B cell (primary cell): ENCODE measurements at regions not wholly inside any gene's neighbourhood (a gene's known extent, or its start where the extent isn't known, plus 50 kb on each side); places are given as distances from the start of the nearest gene placed in this dataset.

Experiments used
- ATAC-seq: fragments of 200-7000 bp; cut with Tn5 transposase; one replicate; pipeline ENCODE4 v1.10.0; 2021; ENCODE audit warnings: low read depth, mild to moderate bottlenecking, moderate number of reproducible peaks, moderate library complexity
- CTCF ChIA-PET: fragments of 350-600 bp; sonication (Branson Sonifier 250); formaldehyde crosslinking; loops from one replicate; lab custom pipeline; 2021; ENCODE audit warnings: antibody characterized with exemption, inconsistent platforms; lab: Charles Lee
- POLR2A ChIA-PET: fragments of 350-600 bp; sonication (Branson Sonifier 250); formaldehyde crosslinking; loops from one replicate; lab custom pipeline; 2021; ENCODE audit warnings: antibody characterized with exemption; lab: Charles Lee
- DNase-seq: peaks from one replicate; pipeline ENCODE4 v3.0.0; 2013
- H2AFZ ChIP-seq: 2 replicates; pipeline ENCODE4 v1.6.1; 2012; ENCODE audit warnings: mild to moderate bottlenecking, low read depth, low read length; ENCODE audit not compliant: insufficient read depth, poor library complexity, severe bottlenecking
- H3K27ac ChIP-seq, 2 donors: 1 replicate in 1 of 2; 2 replicates in 1 of 2; pipeline ENCODE4 v1.5.1; 2012 to 2013; ENCODE audit warnings: low read length in 2 of 2, mild to moderate bottlenecking in 2 of 2, moderate library complexity in 1 of 2
- H3K27me3 ChIP-seq, 4 experiments: fragments of 200-600 bp in 1 of 4; sonication (generic) in 1 of 4; replicated peaks in 1 of 4; 1 replicate in 2 of 4; 2 replicates in 2 of 4; pipeline versions ENCODE4 v1.6.1 to v1.7.0; 2013 to 2016; ENCODE audit warnings: low read length in 3 of 4, mild to moderate bottlenecking in 2 of 4, mixed read lengths in 1 of 4, moderate library complexity in 1 of 4; ENCODE audit not compliant: insufficient read depth in 4 of 4, control insufficient read depth in 3 of 4; ENCODE audit errors: control extremely low read depth in 1 of 4
- H3K36me3 ChIP-seq, 2 experiments: replicated peaks in 1 of 2; 1 replicate in 1 of 2; 2 replicates in 1 of 2; pipeline versions ENCODE4 v1.6.1 to v1.7.1; 2013; ENCODE audit warnings: low read length in 1 of 2; ENCODE audit not compliant: insufficient read depth in 2 of 2, control insufficient read depth in 1 of 2; ENCODE audit errors: control extremely low read depth in 1 of 2, extremely low read depth in 1 of 2
- H3K4me1 ChIP-seq, 2 donors: fragments of 200-600 bp in 1 of 2; sonication (generic) in 1 of 2; 1 replicate in 1 of 2; 2 replicates in 1 of 2; pipeline versions ENCODE4 v1.5.1 to v1.6.1; 2013 to 2017; ENCODE audit warnings: low read length in 2 of 2; ENCODE audit not compliant: control insufficient read depth in 2 of 2, insufficient read depth in 2 of 2
- H3K4me2 ChIP-seq: replicated peaks from 2 replicates; pipeline ENCODE3; 2012; ENCODE audit warnings: mild to moderate bottlenecking, low read depth, low read length; ENCODE audit not compliant: poor library complexity, severe bottlenecking
- H3K4me3 ChIP-seq, 5 experiments: fragments of 200-600 bp in 1 of 5; sonication (generic) in 1 of 5; 1 replicate in 3 of 5; 2 replicates in 2 of 5; pipeline versions ENCODE4 v1.5.1 to v1.7.0; 2011 to 2016; ENCODE audit warnings: low read length in 4 of 5, mild to moderate bottlenecking in 4 of 5, low read depth in 2 of 5, control low read depth in 1 of 5, moderate library complexity in 1 of 5; ENCODE audit not compliant: insufficient read depth in 1 of 5; ENCODE audit errors: control extremely low read depth in 1 of 5, extremely low read depth in 1 of 5
- H3K79me2 ChIP-seq: fragments of 200-600 bp; sonication (generic); one replicate; pipeline ENCODE4 v1.6.0; 2016; ENCODE audit warnings: low read length; ENCODE audit not compliant: control insufficient read depth, insufficient read depth
- H3K9ac ChIP-seq: fragments of 200-600 bp; sonication (generic); 2 replicates; pipeline ENCODE4 v1.6.1; 2017; ENCODE audit warnings: mild to moderate bottlenecking, low read length, moderate library complexity
- H3K9me3 ChIP-seq, 3 donors: one replicate each; pipeline versions ENCODE4 v1.6.1 to v1.7.1; 2013; ENCODE audit warnings: low read length in 2 of 3; ENCODE audit not compliant: control insufficient read depth in 2 of 3, insufficient read depth in 1 of 3; ENCODE audit errors: control extremely low read depth in 1 of 3
- H4K20me1 ChIP-seq: 2 replicates; pipeline ENCODE4 v1.6.0; 2012; ENCODE audit warnings: mild to moderate bottlenecking, low read length; ENCODE audit not compliant: insufficient read depth, control insufficient read depth, poor library complexity, severe bottlenecking
- H3K27ac Mint-ChIP-seq: one replicate; pipeline ENCODE4 v1.8.0; 2021; ENCODE audit warnings: mixed read lengths
- H3K27me3 Mint-ChIP-seq: one replicate; pipeline ENCODE4 v1.8.0; 2021; ENCODE audit warnings: mixed read lengths
- H3K4me1 Mint-ChIP-seq: one replicate; pipeline ENCODE4 v1.8.0; 2021; ENCODE audit warnings: mixed read lengths
- H3K4me3 Mint-ChIP-seq: one replicate; pipeline ENCODE4 v1.8.0; 2021; ENCODE audit warnings: mixed read lengths
- H3K9me3 Mint-ChIP-seq: one replicate; pipeline ENCODE4 v1.8.0; 2022; ENCODE audit warnings: mixed read lengths; ENCODE audit not compliant: insufficient read depth
- EZH2 ChIP-seq: IDR thresholded peaks from 2 replicates; pipeline ENCODE4 v1.6.1; 2012; ENCODE audit warnings: borderline replicate concordance, low read depth, mild to moderate bottlenecking, moderate library complexity, low read length; ENCODE audit not compliant: insufficient read depth, poor library complexity, severe bottlenecking
- WGBS: methylation state at CpG from one replicate; pipeline ENCODE4 v1.1.5; 2013; ENCODE audit warnings: missing lambda C conversion rate; ENCODE audit not compliant: insufficient coverage; 5-methylcytosine and 5-hydroxymethylcytosine counted together
- intact Hi-C: fragments of 100-400 bp; cut with micrococcal nuclease; formaldehyde crosslinking; loops from one replicate; pipeline ENCODE4 v1.10.0; 2022
- TF ChIP-seq, protein P1 (sequence below): fragments of 200-600 bp; IDR thresholded peaks from one replicate; pipeline ENCODE4 v1.8.0; 2022; ENCODE audit warnings: antibody characterized with exemption, mild to moderate bottlenecking

DNA sequence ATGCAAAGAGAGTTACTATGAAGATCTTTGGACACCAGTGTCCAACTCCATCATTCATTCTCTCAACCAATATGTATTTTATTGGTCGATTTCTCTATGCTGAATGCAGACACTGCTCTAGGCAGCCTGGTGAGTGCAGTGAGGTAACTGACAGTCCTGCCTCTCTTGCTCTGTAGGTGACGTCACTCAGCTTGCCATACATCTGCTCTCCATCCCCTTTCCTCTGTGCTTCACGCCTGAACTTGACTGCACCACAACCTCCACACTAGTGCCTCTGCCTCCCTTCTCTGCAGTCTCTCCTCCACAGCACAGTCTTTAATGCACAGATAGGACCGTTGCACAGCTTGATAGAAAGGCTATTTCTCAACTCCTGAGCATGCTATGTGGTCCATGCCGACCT is 344.9 kb upstream of the NOCT start:
- no peak for DNase-seq
- Mint-ChIP-seq H3K4me1 (no peaks in the 10 kb centered on the region), H3K9me3 (no peaks in the 10 kb centered on the region), H3K4me3 (no peak overlapping the region), H3K27ac (no peak overlapping the region), H3K27me3 (peaks cover 4% of the 10 kb centered on the region)
- intact Hi-C loops: no loop called here
- no peak overlapping the region for H3K27ac ChIP-seq
- H4K20me1 ChIP-seq: no peaks in the 10 kb centered on the region
- ChIA-PET POLR2A (no interaction called here), CTCF (interaction anchor here (1.5 kb wide), 1 partner anchor 11 kb away, joined by 4 read pairs; no protein-coding TSS in a partner anchor)
- H3K79me2 ChIP-seq: no peaks in the 10 kb centered on the region
- H3K36me3 ChIP-seq: no peaks in the 10 kb centered on the region
- 85% methylated on average over 4 of the region's 5 CpGs for WGBS
- TF ChIP-seq EZH2: no peak
- TF ChIP-seq, protein P1, sequence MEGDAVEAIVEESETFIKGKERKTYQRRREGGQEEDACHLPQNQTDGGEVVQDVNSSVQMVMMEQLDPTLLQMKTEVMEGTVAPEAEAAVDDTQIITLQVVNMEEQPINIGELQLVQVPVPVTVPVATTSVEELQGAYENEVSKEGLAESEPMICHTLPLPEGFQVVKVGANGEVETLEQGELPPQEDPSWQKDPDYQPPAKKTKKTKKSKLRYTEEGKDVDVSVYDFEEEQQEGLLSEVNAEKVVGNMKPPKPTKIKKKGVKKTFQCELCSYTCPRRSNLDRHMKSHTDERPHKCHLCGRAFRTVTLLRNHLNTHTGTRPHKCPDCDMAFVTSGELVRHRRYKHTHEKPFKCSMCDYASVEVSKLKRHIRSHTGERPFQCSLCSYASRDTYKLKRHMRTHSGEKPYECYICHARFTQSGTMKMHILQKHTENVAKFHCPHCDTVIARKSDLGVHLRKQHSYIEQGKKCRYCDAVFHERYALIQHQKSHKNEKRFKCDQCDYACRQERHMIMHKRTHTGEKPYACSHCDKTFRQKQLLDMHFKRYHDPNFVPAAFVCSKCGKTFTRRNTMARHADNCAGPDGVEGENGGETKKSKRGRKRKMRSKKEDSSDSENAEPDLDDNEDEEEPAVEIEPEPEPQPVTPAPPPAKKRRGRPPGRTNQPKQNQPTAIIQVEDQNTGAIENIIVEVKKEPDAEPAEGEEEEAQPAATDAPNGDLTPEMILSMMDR: no peak
- no peak overlapping the region for H3K9ac ChIP-seq
- H3K4me2 ChIP-seq: no peak overlapping the region
- ATAC-seq: no peak
- peaks cover 0 to 3% (median 0%) of the 10 kb centered on the region in 3 donors for H3K9me3 ChIP-seq
- no peak overlapping the region for H3K4me3 ChIP-seq
- no peak overlapping the region for H2AFZ ChIP-seq
- H3K4me1 ChIP-seq: no peaks in the 10 kb centered on the region
- H3K27me3 ChIP-seq: no peaks in the 10 kb centered on the region

DNA sequence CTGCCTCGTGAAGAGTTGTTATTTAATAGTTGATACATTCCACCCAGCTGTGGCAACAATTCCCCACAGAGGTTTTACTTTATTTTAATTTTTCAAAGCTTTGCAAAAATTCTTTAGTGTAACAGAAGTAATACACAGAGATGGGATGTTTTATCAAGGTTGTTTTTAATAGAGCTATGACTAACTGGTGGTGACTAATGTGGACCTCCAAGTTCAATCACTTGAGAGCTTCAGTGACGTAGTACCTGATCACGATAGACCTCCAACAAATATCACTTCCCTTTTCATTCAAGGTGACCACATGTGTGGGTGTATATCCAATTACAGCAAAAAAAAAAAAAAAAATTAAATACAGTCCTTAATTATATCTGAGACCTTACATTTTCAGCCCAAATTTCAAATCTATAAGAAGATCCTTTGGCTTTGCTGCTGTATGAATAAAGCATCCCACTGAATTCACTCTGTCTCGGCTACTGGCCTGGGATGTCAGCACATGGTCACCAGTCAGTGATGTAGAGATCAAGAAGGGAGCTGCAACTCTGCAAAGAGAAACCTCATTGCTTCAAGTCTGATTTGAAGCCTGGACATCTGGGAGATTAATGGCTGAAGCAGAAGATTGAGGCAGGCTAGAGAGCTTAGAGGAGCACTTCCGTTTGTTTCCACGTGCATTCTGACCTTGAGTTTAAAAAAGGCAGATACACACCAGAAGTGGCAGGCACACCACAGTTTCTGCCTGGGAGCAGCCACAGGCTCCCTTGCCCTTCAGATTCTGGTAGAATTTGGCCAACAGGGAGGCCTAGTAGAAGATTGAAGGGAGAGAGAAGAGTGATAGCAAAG is 345.9 kb upstream of the NOCT start:
- no peak overlapping the region for H3K27ac Mint-ChIP-seq
- Histone ChIP-seq H3K27ac (no peak overlapping the region), H3K36me3 (no peaks in the 10 kb centered on the region), H3K4me3 (no peak overlapping the region), H4K20me1 (no peaks in the 10 kb centered on the region), H3K4me1 (no peaks in the 10 kb centered on the region), H3K9ac (no peak overlapping the region), H3K79me2 (no peaks in the 10 kb centered on the region), H3K27me3 (no peaks in the 10 kb centered on the region), H3K4me2 (no peak overlapping the region), H2AFZ (no peak overlapping the region), H3K9me3 (peaks cover 0 to 3% (median 0%) of the 10 kb centered on the region in 3 donors)
- ATAC-seq (no peak), DNase-seq (no peak)
- H3K9me3 Mint-ChIP-seq: no peaks in the 10 kb centered on the region
- no peaks in the 10 kb centered on the region for H3K4me1 Mint-ChIP-seq
- 98% methylated on average over 3 of the region's 6 CpGs for WGBS
- TF ChIP-seq, protein P1: no peak
- no peak for TF ChIP-seq EZH2
- ChIA-PET CTCF (interaction anchor here (0.7 to 3.7 kb wide), 3 partner anchors 8 to 326 kb away, joined by 3 to 14 read pairs (median 3); no protein-coding TSS in a partner anchor), POLR2A (no interaction called here)
- intact Hi-C loops: no loop called here
- H3K27me3 Mint-ChIP-seq: peaks cover 4% of the 10 kb centered on the region
- H3K4me3 Mint-ChIP-seq: no peak overlapping the region
